ENCODE measurements at regions not wholly inside any gene's neighbourhood (a gene's known extent, or its start where the extent isn't known, plus 50 kb on each side); places are given as distances from the start of the nearest gene placed in this dataset.

- no peak for TF ChIP-seq POLR2A (IDR thresholded peaks at IDR 0.05)
- TF ChIP-seq CTCF (IDR thresholded peaks at IDR 0.05), result no peak
Measured at GRCh38 chr1:68745011-68745410, 248.1 kb upstream of the DEPDC1 start.
